Transverse colon (tissue), 4 donors: ENCODE measurements at regions not wholly inside any gene's neighbourhood (a gene's known extent, or its start where the extent isn't known, plus 50 kb on each side); places are given as distances from the start of the nearest gene placed in this dataset.

Experiments used
- DNase-seq: peaks from one replicate; pipeline ENCODE4 v3.0.0-alpha.2; 2019
- H3K27ac ChIP-seq, 4 donors: fragments of 200-600 bp; sonication (generic); 2 replicates each; pipeline ENCODE4 v1.5.1; 2016 to 2018; ENCODE audit warnings: inconsistent platforms in 4 of 4
- H3K27me3 ChIP-seq: fragments of 200-600 bp; sonication (generic); 2 replicates; pipeline ENCODE4 v1.5.1; 2017; ENCODE audit warnings: inconsistent platforms
- H3K36me3 ChIP-seq, 4 donors: fragments of 200-600 bp; sonication (generic); 2 replicates each; pipeline ENCODE4 v1.5.1; 2017 to 2019; ENCODE audit warnings: inconsistent platforms in 4 of 4
- H3K4me1 ChIP-seq, 4 donors: fragments of 200-600 bp; sonication (generic); 2 replicates each; pipeline ENCODE4 v1.5.1; 2017 to 2020; ENCODE audit warnings: inconsistent platforms in 4 of 4
- H3K4me3 ChIP-seq, 4 donors: fragments of 200-600 bp; sonication (generic); 1 replicate in 1 of 4; 2 replicates in 3 of 4; pipeline versions ENCODE4 v1.5.1 to v1.6.1; 2017 to 2019; ENCODE audit warnings: inconsistent platforms in 4 of 4
- H3K9me3 ChIP-seq, 2 donors: fragments of 200-600 bp; sonication (generic); 2 replicates each; pipeline ENCODE4 v1.5.1; 2017 to 2019; ENCODE audit warnings: inconsistent platforms in 2 of 2
- CTCF ChIP-seq, 5 experiments: fragments of 200-600 bp in 3 of 5; fragments of 450-650 bp in 2 of 5; sonication (generic) in 3 of 5; IDR thresholded peaks; 1 replicate in 2 of 5; 2 replicates in 3 of 5; pipeline ENCODE4 v1.5.1; 2016 to 2017; ENCODE audit warnings: antibody characterized with exemption in 5 of 5, inconsistent platforms in 3 of 5, mild to moderate bottlenecking in 2 of 5, moderate library complexity in 1 of 5
- EP300 ChIP-seq: sonication (generic); formaldehyde crosslinking; IDR thresholded peaks from one replicate; pipeline ENCODE4 v1.6.1; 2017; ENCODE audit warnings: antibody characterized with exemption, low read depth
- POLR2A ChIP-seq: fragments of 450-650 bp; IDR thresholded peaks from one replicate; pipeline ENCODE4 v1.6.1; 2016; ENCODE audit warnings: antibody characterized with exemption, mild to moderate bottlenecking, moderate library complexity
- POLR2AphosphoS5 ChIP-seq, 3 donors: sonication (generic); formaldehyde crosslinking; IDR thresholded peaks; one replicate each; pipeline ENCODE4 v1.6.1; 2016; ENCODE audit warnings: antibody characterized with exemption in 3 of 3
- WGBS, 2 donors: methylation state at CpG; one replicate each; pipeline ENCODE4 v1.1.5; 2018; ENCODE audit warnings: low coverage in 1 of 2; 5-methylcytosine and 5-hydroxymethylcytosine counted together
- in situ Hi-C, 4 donors: fragments of 200-750 bp; cut with MboI; loops; one replicate each; pipeline versions ENCODE4 v1.15.0 to v1.15.1; 2017; ENCODE audit warnings: low sequenced_read_pairs in 3 of 4, low pct_ligation_motif_present in 1 of 4, low pct_unique_long_range_greater_than_20kb in 1 of 4
- intact Hi-C: fragments of 100-400 bp; cut with DNase I; formaldehyde crosslinking; loops from one replicate; pipeline ENCODE4 v1.15.1; 2023; ENCODE audit warnings: low total_unique reads

- in situ Hi-C loops = no loop called here
- no peak overlapping the region for H3K4me3 ChIP-seq
- no peak overlapping the region for H3K27ac ChIP-seq
- H3K9me3 ChIP-seq = peaks cover 13 to 26% of the 10 kb centered on the region in 2 donors
- no peaks in the 10 kb centered on the region for H3K27me3 ChIP-seq
- TF ChIP-seq POLR2AphosphoS5 (IDR thresholded peaks at IDR 0.05) (no peak), EP300 (no peak), POLR2A (no peak), CTCF (IDR thresholded peaks at IDR 0.05) (no peak)
- no peaks in the 10 kb centered on the region for H3K36me3 ChIP-seq
- WGBS, 2 donors = 85 to 98% methylated on average over 3 to 5 of the region's 5 CpGs
- no peak for DNase-seq
- H3K4me1 ChIP-seq = no peaks in the 10 kb centered on the region
- intact Hi-C loops = no loop called here
Measured at GRCh38 chr12:126617312-126617711, 1552.1 kb downstream of the AACS start.

- Histone ChIP-seq H3K4me3 (no peak overlapping the region), H3K27ac (no peak overlapping the region), H3K27me3 (no peaks in the 10 kb centered on the region), H3K9me3 (no peaks in the 10 kb centered on the region), H3K4me1 (no peaks in the 10 kb centered on the region), H3K36me3 (no peaks in the 10 kb centered on the region)
- intact Hi-C loops (no loop called here), in situ Hi-C loops (no loop called here)
- no peak for DNase-seq
- TF ChIP-seq POLR2AphosphoS5 (IDR thresholded peaks at IDR 0.05) (no peak), POLR2A (no peak), CTCF (IDR thresholded peaks at IDR 0.05) (no peak), EP300 (no peak)
- 40 to 59% methylated on average over 4 of the region's 4 CpGs for WGBS, 2 donors
Measured at GRCh38 chr12:126627596-126627995, 1562.4 kb downstream of the AACS start.

- H3K4me1 ChIP-seq = no peaks in the 10 kb centered on the region
- 69 to 100% methylated on average over 1 to 4 of the region's 4 CpGs for WGBS, 2 donors
- no peaks in the 10 kb centered on the region for H3K27me3 ChIP-seq
- no peak for TF ChIP-seq POLR2AphosphoS5 (IDR thresholded peaks at IDR 0.05)
- no peak for TF ChIP-seq POLR2A
- no peak for TF ChIP-seq CTCF (IDR thresholded peaks at IDR 0.05)
- no peak for TF ChIP-seq EP300
- in situ Hi-C loops = no loop called here
- H3K9me3 ChIP-seq = no peaks in the 10 kb centered on the region
- H3K4me3 ChIP-seq = no peak overlapping the region
- H3K27ac ChIP-seq = no peak overlapping the region
- DNase-seq = no peak
- no peaks in the 10 kb centered on the region for H3K36me3 ChIP-seq
- intact Hi-C loops = no loop called here
Measured at GRCh38 chr12:126636821-126637220, 1571.6 kb downstream of the AACS start.

GRCh38 chr12:126644236-126645020 is 1579.2 kb downstream of the AACS start:
- DNase-seq = no peak
- Histone ChIP-seq H3K4me1 (no peaks in the 10 kb centered on the region), H3K36me3 (no peaks in the 10 kb centered on the region), H3K4me3 (no peak overlapping the region), H3K9me3 (no peaks in the 10 kb centered on the region), H3K27ac (no peak overlapping the region), H3K27me3 (no peaks in the 10 kb centered on the region)
- in situ Hi-C loops = no loop called here
- 25 to 43% methylated on average over 2 of the region's 2 CpGs for WGBS, 2 donors
- no peak for TF ChIP-seq POLR2A
- no peak for TF ChIP-seq EP300
- intact Hi-C loops = no loop called here

- Histone ChIP-seq H3K27ac (no peak overlapping the region), H3K27me3 (no peaks in the 10 kb centered on the region), H3K9me3 (no peaks in the 10 kb centered on the region), H3K36me3 (no peaks in the 10 kb centered on the region), H3K4me1 (no peaks in the 10 kb centered on the region), H3K4me3 (no peak overlapping the region)
- intact Hi-C loops (no loop called here), in situ Hi-C loops (no loop called here)
- TF ChIP-seq CTCF (IDR thresholded peaks at IDR 0.05) = no peak
- TF ChIP-seq POLR2A = no peak
- TF ChIP-seq EP300 = no peak
- TF ChIP-seq POLR2AphosphoS5 (IDR thresholded peaks at IDR 0.05) = no peak
- WGBS, 2 donors = 65 to 80% methylated on average over 1 to 5 of the region's 5 CpGs
- no peak for DNase-seq
Measured at GRCh38 chr12:126648074-126648473, 1582.8 kb downstream of the AACS start.
